A549 (cell line): ENCODE measurements at regions not wholly inside any gene's neighbourhood (a gene's known extent, or its start where the extent isn't known, plus 50 kb on each side); places are given as distances from the start of the nearest gene placed in this dataset.

Experiments
- CTCF ChIP-seq: fragments of >200 bp; sonication (Bioruptor Twin); formaldehyde crosslinking; IDR thresholded peaks from 3 replicates; pipeline ENCODE4 v1.5.1; 2016
- MAX ChIP-seq: IDR thresholded peaks from 2 replicates; pipeline ENCODE4 v1.6.1; 2012
- RNF2 ChIP-seq: fragments of 200-600 bp; sonication (generic); IDR thresholded peaks from 2 replicates; pipeline ENCODE4 v1.6.1; 2016; ENCODE audit warnings: low read depth, mild to moderate bottlenecking, antibody characterized with exemption, moderate library complexity, borderline replicate concordance

GRCh38 chr4:57850141-57850540, 740.0 kb upstream of the IGFBP7 start:
- TF ChIP-seq MAX (no peak), RNF2 (no peak), CTCF (no peak)
